Astrocyte (in vitro differentiated cells and primary cell): ENCODE measurements at regions not wholly inside any gene's neighbourhood (a gene's known extent, or its start where the extent isn't known, plus 50 kb on each side); places are given as distances from the start of the nearest gene placed in this dataset.

Experiments
- DNase-seq: peaks from one replicate; pipeline ENCODE4 v3.0.0-alpha.2; 2010; ENCODE audit warnings: low read depth
- FAIRE-seq: peaks from 2 replicates; lab custom pipeline; 2011; peaks lifted over from hg19 to GRCh38; lab: Jason Lieb, UNC
- H2AFZ ChIP-seq: 2 replicates; pipeline ENCODE4 v1.6.0; 2012; ENCODE audit warnings: low read depth, low read length, inconsistent platforms
- H3K27ac ChIP-seq: 2 replicates; pipeline ENCODE4 v1.5.1; 2011; ENCODE audit warnings: low read depth, low read length, inconsistent platforms
- H3K27me3 ChIP-seq: 2 replicates; pipeline ENCODE4 v1.6.0; 2011; ENCODE audit warnings: low read length, inconsistent platforms; ENCODE audit not compliant: insufficient read depth
- H3K36me3 ChIP-seq: 2 replicates; pipeline ENCODE4 v1.5.1; 2011; ENCODE audit warnings: low read length, inconsistent platforms; ENCODE audit not compliant: insufficient read depth
- H3K4me1 ChIP-seq: 2 replicates; pipeline ENCODE4 v1.5.1; 2011; ENCODE audit warnings: low read length, inconsistent platforms; ENCODE audit not compliant: insufficient read depth
- H3K4me2 ChIP-seq: 2 replicates; pipeline ENCODE4 v1.6.0; 2012; ENCODE audit warnings: low read length, inconsistent platforms
- H3K4me3 ChIP-seq: 2 replicates; pipeline ENCODE4 v1.5.1; 2011; ENCODE audit warnings: low read depth, mild to moderate bottlenecking, low read length, inconsistent platforms; ENCODE audit not compliant: insufficient read depth
- H3K79me2 ChIP-seq: 2 replicates; pipeline ENCODE4 v1.6.0; 2012; ENCODE audit warnings: mild to moderate bottlenecking, low read length, inconsistent platforms; ENCODE audit not compliant: insufficient read depth
- H3K9ac ChIP-seq: 2 replicates; pipeline ENCODE4 v1.6.0; 2012; ENCODE audit warnings: mild to moderate bottlenecking, low read length, inconsistent platforms
- H3K9me3 ChIP-seq: 2 replicates; pipeline ENCODE4 v1.5.1; 2012; ENCODE audit warnings: low read depth, mild to moderate bottlenecking, low read length, inconsistent platforms; ENCODE audit not compliant: insufficient read depth
- H4K20me1 ChIP-seq: 2 replicates; pipeline ENCODE4 v1.6.0; 2012; ENCODE audit warnings: low read length, inconsistent platforms; ENCODE audit not compliant: insufficient read depth
- H3K27ac Mint-ChIP-seq: one replicate; pipeline ENCODE4 v1.8.0; 2021; ENCODE audit warnings: mild to moderate bottlenecking, mixed read lengths; ENCODE audit not compliant: unreplicated experiment
- H3K27me3 Mint-ChIP-seq: one replicate; pipeline ENCODE4 v1.8.0; 2021; ENCODE audit warnings: low read depth, mixed read lengths; ENCODE audit not compliant: unreplicated experiment
- H3K36me3 Mint-ChIP-seq: one replicate; pipeline ENCODE4 v1.8.0; 2021; ENCODE audit warnings: low read depth, mixed read lengths; ENCODE audit not compliant: unreplicated experiment
- H3K4me1 Mint-ChIP-seq: one replicate; pipeline ENCODE4 v1.8.0; 2021; ENCODE audit warnings: low read depth, mixed read lengths; ENCODE audit not compliant: unreplicated experiment
- H3K4me3 Mint-ChIP-seq: one replicate; pipeline ENCODE4 v1.8.0; 2021; ENCODE audit warnings: mild to moderate bottlenecking, moderate library complexity, mixed read lengths; ENCODE audit not compliant: unreplicated experiment
- H3K9me3 Mint-ChIP-seq: one replicate; pipeline ENCODE4 v1.8.0; 2021; ENCODE audit warnings: mild to moderate bottlenecking, mixed read lengths; ENCODE audit not compliant: unreplicated experiment
- EZH2 ChIP-seq: IDR thresholded peaks from 2 replicates; pipeline ENCODE4 v1.6.1; 2012; ENCODE audit warnings: mild to moderate bottlenecking, low read length, inconsistent platforms; ENCODE audit not compliant: insufficient read depth
- TF ChIP-seq, protein P1 (sequence below): IDR thresholded peaks from 2 replicates; pipeline ENCODE4 v1.5.1; 2011; ENCODE audit warnings: low read depth, mild to moderate bottlenecking, inconsistent platforms, low read length, moderate library complexity; ENCODE audit not compliant: insufficient read depth

- DNase-seq = peak; percentile 12
- TF ChIP-seq EZH2 = no peak
- TF ChIP-seq, protein P1, sequence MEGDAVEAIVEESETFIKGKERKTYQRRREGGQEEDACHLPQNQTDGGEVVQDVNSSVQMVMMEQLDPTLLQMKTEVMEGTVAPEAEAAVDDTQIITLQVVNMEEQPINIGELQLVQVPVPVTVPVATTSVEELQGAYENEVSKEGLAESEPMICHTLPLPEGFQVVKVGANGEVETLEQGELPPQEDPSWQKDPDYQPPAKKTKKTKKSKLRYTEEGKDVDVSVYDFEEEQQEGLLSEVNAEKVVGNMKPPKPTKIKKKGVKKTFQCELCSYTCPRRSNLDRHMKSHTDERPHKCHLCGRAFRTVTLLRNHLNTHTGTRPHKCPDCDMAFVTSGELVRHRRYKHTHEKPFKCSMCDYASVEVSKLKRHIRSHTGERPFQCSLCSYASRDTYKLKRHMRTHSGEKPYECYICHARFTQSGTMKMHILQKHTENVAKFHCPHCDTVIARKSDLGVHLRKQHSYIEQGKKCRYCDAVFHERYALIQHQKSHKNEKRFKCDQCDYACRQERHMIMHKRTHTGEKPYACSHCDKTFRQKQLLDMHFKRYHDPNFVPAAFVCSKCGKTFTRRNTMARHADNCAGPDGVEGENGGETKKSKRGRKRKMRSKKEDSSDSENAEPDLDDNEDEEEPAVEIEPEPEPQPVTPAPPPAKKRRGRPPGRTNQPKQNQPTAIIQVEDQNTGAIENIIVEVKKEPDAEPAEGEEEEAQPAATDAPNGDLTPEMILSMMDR = peak; percentile 73
- Histone ChIP-seq H2AFZ (peak overlapping the region; percentile 64), H3K27me3 (peaks cover 4% of the 10 kb centered on the region), H3K9me3 (no peaks in the 10 kb centered on the region), H4K20me1 (no peaks in the 10 kb centered on the region), H3K36me3 (no peaks in the 10 kb centered on the region), H3K79me2 (no peaks in the 10 kb centered on the region), H3K9ac (no peak overlapping the region), H3K4me3 (no peak overlapping the region), H3K4me1 (no peaks in the 10 kb centered on the region), H3K4me2 (peak overlapping the region; percentile 63), H3K27ac (no peak overlapping the region)
- Mint-ChIP-seq H3K9me3 (peaks cover 8% of the 10 kb centered on the region), H3K27ac (no peak overlapping the region), H3K4me1 (peaks cover 2% of the 10 kb centered on the region), H3K4me3 (no peak overlapping the region), H3K27me3 (peaks cover 17% of the 10 kb centered on the region), H3K36me3 (peaks cover 2% of the 10 kb centered on the region)
- no peak for FAIRE-seq
Measured at GRCh38 chr5:174910245-174910737, 185.9 kb downstream of the MSX2 start.

- peaks cover 2% of the 10 kb centered on the region for H3K36me3 Mint-ChIP-seq
- no peak overlapping the region for H3K9ac ChIP-seq
- no peaks in the 10 kb centered on the region for H3K9me3 ChIP-seq
- H3K27ac ChIP-seq = no peak overlapping the region
- no peaks in the 10 kb centered on the region for H4K20me1 ChIP-seq
- H3K4me1 Mint-ChIP-seq = no peaks in the 10 kb centered on the region
- H3K79me2 ChIP-seq = no peaks in the 10 kb centered on the region
- H3K9me3 Mint-ChIP-seq = peaks cover 15% of the 10 kb centered on the region
- H3K4me3 ChIP-seq = no peak overlapping the region
- no peak for TF ChIP-seq EZH2
- TF ChIP-seq, protein P1 = no peak
- no peak overlapping the region for H3K4me3 Mint-ChIP-seq
- H3K36me3 ChIP-seq = no peaks in the 10 kb centered on the region
- FAIRE-seq (no peak), DNase-seq (no peak)
- H3K27ac Mint-ChIP-seq = no peak overlapping the region
- H3K27me3 ChIP-seq = no peaks in the 10 kb centered on the region
- H3K4me2 ChIP-seq = no peak overlapping the region
- H2AFZ ChIP-seq = no peak overlapping the region
- no peaks in the 10 kb centered on the region for H3K4me1 ChIP-seq
- H3K27me3 Mint-ChIP-seq = peaks cover 15% of the 10 kb centered on the region
Measured at GRCh38 chr5:174903172-174903732, 178.9 kb downstream of the MSX2 start.

DNA sequence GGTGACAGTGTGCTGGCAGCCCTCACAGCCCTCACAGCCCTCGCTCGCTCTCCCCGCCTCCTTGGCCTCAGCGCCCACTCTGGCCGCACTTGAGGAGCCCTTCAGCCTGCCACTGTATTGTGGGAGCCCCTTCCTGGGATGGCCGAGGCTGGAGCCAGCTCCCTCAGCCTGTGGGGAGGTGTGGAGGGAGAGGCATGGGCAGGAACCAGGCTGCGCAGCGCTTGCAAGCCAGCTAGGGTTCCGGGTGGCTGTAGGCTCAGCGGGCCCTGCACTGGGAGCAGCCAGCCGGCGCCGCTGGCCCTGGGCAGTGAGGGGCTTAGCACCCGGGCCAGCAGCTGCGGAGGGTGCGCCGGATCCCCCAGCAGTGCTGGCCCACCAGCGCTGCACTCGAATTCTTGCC is 177.0 kb downstream of the MSX2 start:
- no peaks in the 10 kb centered on the region for H4K20me1 ChIP-seq
- H3K36me3 ChIP-seq = no peaks in the 10 kb centered on the region
- Mint-ChIP-seq H3K36me3 (peaks cover 2% of the 10 kb centered on the region), H3K9me3 (peaks cover 12% of the 10 kb centered on the region), H3K27ac (no peak overlapping the region), H3K27me3 (peaks cover 8% of the 10 kb centered on the region), H3K4me3 (no peak overlapping the region), H3K4me1 (no peaks in the 10 kb centered on the region)
- no peak for TF ChIP-seq EZH2
- TF ChIP-seq, protein P1 = no peak
- DNase-seq = no peak
- no peaks in the 10 kb centered on the region for H3K4me1 ChIP-seq
- H3K4me2 ChIP-seq = no peak overlapping the region
- H3K79me2 ChIP-seq = no peaks in the 10 kb centered on the region
- H2AFZ ChIP-seq = no peak overlapping the region
- no peak overlapping the region for H3K27ac ChIP-seq
- H3K9me3 ChIP-seq = no peaks in the 10 kb centered on the region
- no peaks in the 10 kb centered on the region for H3K27me3 ChIP-seq
- no peak for FAIRE-seq
- H3K4me3 ChIP-seq = no peak overlapping the region
- no peak overlapping the region for H3K9ac ChIP-seq
